ENCODE measurements at regions not wholly inside any gene's neighbourhood (a gene's known extent, or its start where the extent isn't known, plus 50 kb on each side); places are given as distances from the start of the nearest gene placed in this dataset.

DNA sequence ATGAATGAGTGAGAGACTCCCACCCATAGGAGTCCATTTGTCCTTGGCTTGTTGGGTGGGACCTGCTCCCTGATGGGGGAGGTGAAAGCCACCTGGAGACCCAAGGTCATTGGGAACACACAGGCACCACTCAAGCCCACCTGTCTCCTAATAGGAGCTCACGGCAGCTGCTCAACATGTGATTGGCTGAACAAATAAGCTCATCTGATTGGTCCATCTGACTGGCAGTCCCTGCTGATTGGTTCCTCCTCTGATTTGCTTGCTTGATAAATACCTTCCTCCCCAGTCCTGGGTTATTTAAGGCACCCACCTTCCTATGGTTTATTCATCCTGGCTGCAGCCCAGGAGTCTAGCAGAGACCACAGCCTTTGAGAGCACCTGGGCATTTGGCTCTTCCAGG is 502.9 kb downstream of the PTPRU start:
- RAD21 ChIA-PET (ENCODE audit: unreplicated experiment): no interaction called here
- WGBS (ENCODE audit: insufficient coverage, insufficient replicate concordance, low lambda C conversion rate, missing lambda C conversion rate): 60% methylated on average over 1 of the region's 1 CpG

DNA sequence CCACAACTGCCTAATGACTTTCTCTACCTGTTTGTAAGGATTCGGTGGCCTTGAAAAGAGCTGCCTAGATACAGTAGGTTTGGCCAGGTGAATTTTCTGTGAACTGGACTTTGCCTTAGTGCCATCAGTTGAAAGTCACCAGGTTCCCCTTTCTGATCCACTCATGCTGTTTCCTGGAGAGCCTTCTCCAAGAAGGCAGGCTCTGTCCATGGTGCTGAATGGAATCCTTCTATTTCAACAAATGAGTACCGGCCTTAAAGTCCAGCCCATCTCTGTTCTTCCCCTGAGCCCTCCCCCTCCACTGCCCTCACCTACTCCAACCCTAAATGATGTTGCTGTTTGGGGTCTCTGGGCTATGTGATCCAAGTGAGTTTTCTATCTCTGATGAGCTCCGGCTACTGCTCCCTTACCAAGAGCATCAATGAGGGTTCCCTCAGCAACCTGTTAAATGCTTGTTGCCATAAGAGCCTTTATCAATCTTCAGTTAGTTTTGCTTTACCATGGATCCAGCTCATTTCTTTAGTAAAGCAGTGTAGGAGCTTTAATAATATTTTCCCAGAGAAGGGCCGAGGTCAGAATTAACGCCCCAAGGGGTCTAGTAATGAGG is 500.4 kb downstream of the PTPRU start:
- intact Hi-C loops (cut with micrococcal nuclease; ENCODE audit: unreplicated experiment): no loop called here
- CTCF ChIA-PET: no interaction called here
- POLR2A ChIA-PET: no interaction called here
- no TSS peak for BruUV-seq (replicated peaks)
- no peak overlapping the region for H3K27ac ChIP-seq (ENCODE audit: control insufficient read depth, insufficient read depth)
- no peak overlapping the region for H2AFZ ChIP-seq (ENCODE audit: control insufficient read depth, low read depth, low read length)
- peaks cover 0 to 2% of the 10 kb centered on the region in 2 experiments; a peak in 1 of 4 replicates for H3K27me3 ChIP-seq (replicated peaks in 1 of 2; ENCODE audit: control insufficient read depth in 2 of 2, insufficient read depth in 2 of 2, low read length in 1 of 2)
- H3K4me1 ChIP-seq (ENCODE audit: control insufficient read depth, insufficient read depth, low read length): no peaks in the 10 kb centered on the region
- FAIRE-seq: no peak
- no peak overlapping the region for H3K4me3 ChIP-seq
- no peak overlapping the region for H3K9ac ChIP-seq (ENCODE audit: control insufficient read depth, insufficient read depth, low read length)
- TF ChIP-seq, protein P1, sequence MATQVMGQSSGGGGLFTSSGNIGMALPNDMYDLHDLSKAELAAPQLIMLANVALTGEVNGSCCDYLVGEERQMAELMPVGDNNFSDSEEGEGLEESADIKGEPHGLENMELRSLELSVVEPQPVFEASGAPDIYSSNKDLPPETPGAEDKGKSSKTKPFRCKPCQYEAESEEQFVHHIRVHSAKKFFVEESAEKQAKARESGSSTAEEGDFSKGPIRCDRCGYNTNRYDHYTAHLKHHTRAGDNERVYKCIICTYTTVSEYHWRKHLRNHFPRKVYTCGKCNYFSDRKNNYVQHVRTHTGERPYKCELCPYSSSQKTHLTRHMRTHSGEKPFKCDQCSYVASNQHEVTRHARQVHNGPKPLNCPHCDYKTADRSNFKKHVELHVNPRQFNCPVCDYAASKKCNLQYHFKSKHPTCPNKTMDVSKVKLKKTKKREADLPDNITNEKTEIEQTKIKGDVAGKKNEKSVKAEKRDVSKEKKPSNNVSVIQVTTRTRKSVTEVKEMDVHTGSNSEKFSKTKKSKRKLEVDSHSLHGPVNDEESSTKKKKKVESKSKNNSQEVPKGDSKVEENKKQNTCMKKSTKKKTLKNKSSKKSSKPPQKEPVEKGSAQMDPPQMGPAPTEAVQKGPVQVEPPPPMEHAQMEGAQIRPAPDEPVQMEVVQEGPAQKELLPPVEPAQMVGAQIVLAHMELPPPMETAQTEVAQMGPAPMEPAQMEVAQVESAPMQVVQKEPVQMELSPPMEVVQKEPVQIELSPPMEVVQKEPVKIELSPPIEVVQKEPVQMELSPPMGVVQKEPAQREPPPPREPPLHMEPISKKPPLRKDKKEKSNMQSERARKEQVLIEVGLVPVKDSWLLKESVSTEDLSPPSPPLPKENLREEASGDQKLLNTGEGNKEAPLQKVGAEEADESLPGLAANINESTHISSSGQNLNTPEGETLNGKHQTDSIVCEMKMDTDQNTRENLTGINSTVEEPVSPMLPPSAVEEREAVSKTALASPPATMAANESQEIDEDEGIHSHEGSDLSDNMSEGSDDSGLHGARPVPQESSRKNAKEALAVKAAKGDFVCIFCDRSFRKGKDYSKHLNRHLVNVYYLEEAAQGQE (IDR thresholded peaks at IDR 0.05; ENCODE audit: low read depth, low read length): peak; percentile 90
- TF ChIP-seq NFYB (IDR thresholded peaks at IDR 0.05; ENCODE audit: insufficient read depth, low read depth, low read length): no peak
- H3K9me3 ChIP-seq (replicated peaks; ENCODE audit: control insufficient read depth, insufficient read depth, low read length): no peaks in the 10 kb centered on the region
- ATAC-seq: no peak
- RAD21 ChIA-PET (ENCODE audit: unreplicated experiment): no interaction called here
- 50% methylated on average over 5 of the region's 5 CpGs for WGBS (ENCODE audit: insufficient coverage, insufficient replicate concordance, low lambda C conversion rate, missing lambda C conversion rate)
- DNase-seq (ENCODE audit: low read depth, low spot score): no peak
- no peaks in the 10 kb centered on the region for H3K36me3 ChIP-seq (ENCODE audit: control insufficient read depth in 2 of 2, insufficient read depth in 2 of 2, low read length in 1 of 2)
- H4K20me1 ChIP-seq (ENCODE audit: control insufficient read depth, insufficient read depth): no peaks in the 10 kb centered on the region
- H3K79me2 ChIP-seq (ENCODE audit: control insufficient read depth, insufficient read depth, low read length): no peaks in the 10 kb centered on the region
- SMC1A ChIA-PET (ENCODE audit: uncharacterized antibody, unreplicated experiment): no interaction called here
- in situ Hi-C loops (cut with MboI): no loop called here
- H3K4me2 ChIP-seq (ENCODE audit: control insufficient read depth, insufficient read depth): no peak overlapping the region

More for the DNA sequence above, 502.9 kb downstream of the PTPRU start:
- TF ChIP-seq EGR1 (IDR thresholded peaks at IDR 0.05; ENCODE audit: borderline replicate concordance in 1 of 2, low read depth in 2 of 2, low read length in 2 of 2): no peak
- Histone ChIP-seq H3K9me3 (replicated peaks; ENCODE audit: control insufficient read depth, insufficient read depth, low read length) (no peaks in the 10 kb centered on the region), H3K36me3 (ENCODE audit: control insufficient read depth in 2 of 2, insufficient read depth in 2 of 2, low read length in 1 of 2) (no peaks in the 10 kb centered on the region), H3K27me3 (replicated peaks in 1 of 2; ENCODE audit: control insufficient read depth in 2 of 2, insufficient read depth in 2 of 2, low read length in 1 of 2) (no peaks in the 10 kb centered on the region), H3K79me2 (ENCODE audit: control insufficient read depth, insufficient read depth, low read length) (no peaks in the 10 kb centered on the region), H3K4me3 (no peak overlapping the region), H3K4me2 (ENCODE audit: control insufficient read depth, insufficient read depth) (no peak overlapping the region), H3K9ac (ENCODE audit: control insufficient read depth, insufficient read depth, low read length) (no peak overlapping the region), H4K20me1 (ENCODE audit: control insufficient read depth, insufficient read depth) (no peaks in the 10 kb centered on the region), H2AFZ (ENCODE audit: control insufficient read depth, low read depth, low read length) (no peak overlapping the region), H3K27ac (ENCODE audit: control insufficient read depth, insufficient read depth) (no peak overlapping the region), H3K4me1 (ENCODE audit: control insufficient read depth, insufficient read depth, low read length) (no peaks in the 10 kb centered on the region)
- in situ Hi-C loops (cut with MboI) (no loop called here), intact Hi-C loops (cut with micrococcal nuclease; ENCODE audit: unreplicated experiment) (no loop called here)
- no TSS peak for BruUV-seq (replicated peaks)
- CTCF ChIA-PET: no interaction called here
- no peak for FAIRE-seq
- POLR2A ChIA-PET: no interaction called here
- ATAC-seq: no peak
- no peak for DNase-seq (ENCODE audit: low read depth, low spot score)
- SMC1A ChIA-PET (ENCODE audit: uncharacterized antibody, unreplicated experiment): no interaction called here
